Stimulated activated CD4-positive, alpha-beta T cell treated with anti-CD3 and anti-CD28 coated beads, Interleukin-15, amount 100 ng/mL, for 1 hour (primary cell): ENCODE measurements at regions not wholly inside any gene's neighbourhood (a gene's known extent, or its start where the extent isn't known, plus 50 kb on each side); places are given as distances from the start of the nearest gene placed in this dataset.
"Not testable (repeated sequence)": the region's sequence is repeated elsewhere in the genome, so short reads cannot be mapped to it uniquely, and the experiment has no call there.

Experiments used
- DNase-seq, 2 donors: peaks; one replicate each; pipeline ENCODE4 v3.0.0-alpha.2; 2020; ENCODE audit warnings: low read depth in 1 of 2, low spot score in 1 of 2

DNA sequence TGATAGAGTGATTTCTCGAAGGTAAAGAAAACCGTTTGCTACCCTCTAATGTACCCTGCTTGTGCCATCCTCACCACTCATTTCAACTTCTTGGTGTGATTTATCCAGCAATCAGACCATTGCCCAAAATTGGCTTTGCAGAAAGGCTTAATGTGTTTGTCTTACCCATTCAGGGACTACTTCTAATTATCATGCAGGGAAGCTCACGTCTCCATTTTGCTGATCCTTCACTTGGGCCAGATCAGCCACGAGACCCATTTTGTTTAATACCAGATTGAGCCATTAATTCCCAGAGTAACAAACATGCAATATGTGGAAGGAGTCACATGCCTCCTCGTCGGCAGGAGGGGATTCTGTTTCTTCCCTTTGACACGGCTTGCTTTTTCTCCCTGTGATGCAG, 51.1 kb upstream of the CRY1 start:
- no peak for DNase-seq

DNA sequence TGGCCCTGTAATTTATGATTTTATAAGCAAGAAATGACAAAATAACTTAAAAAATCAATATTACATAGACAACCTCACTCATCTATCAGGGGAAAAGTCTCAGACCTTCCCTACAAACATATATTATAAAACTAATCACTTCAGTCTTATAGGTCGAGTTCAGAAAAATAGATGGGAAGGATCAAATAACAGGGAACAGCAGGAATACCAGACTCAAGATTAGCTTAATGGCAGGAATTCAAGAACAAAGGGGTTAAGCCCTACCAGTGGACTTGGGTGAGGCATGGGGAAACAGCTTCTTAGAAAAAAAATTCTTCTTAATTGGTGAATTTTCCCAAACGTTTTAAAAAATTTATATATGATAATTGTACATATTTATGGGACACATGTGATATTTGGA, 51.6 kb upstream of the CRY1 start:
- no peak for DNase-seq

DNA sequence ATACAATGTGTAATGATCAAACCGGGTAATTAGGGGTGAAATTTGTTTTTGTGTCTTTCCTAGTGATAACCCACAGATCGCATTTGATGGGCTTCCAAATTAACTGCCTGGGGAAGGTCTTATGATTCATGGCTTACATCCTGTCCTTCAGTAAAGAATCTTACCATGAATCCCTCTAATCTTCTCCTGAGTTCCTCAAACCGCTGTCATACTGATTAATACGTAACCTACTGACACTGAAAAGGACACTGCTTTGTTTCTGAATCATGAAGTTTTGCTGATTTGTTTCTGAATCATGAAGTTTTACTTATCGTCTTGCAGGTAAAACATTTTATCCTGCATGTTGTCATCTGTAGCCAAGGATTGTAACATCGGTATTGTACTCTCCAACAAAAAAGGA, 52.0 kb upstream of the CRY1 start:
- no peak for DNase-seq

DNA sequence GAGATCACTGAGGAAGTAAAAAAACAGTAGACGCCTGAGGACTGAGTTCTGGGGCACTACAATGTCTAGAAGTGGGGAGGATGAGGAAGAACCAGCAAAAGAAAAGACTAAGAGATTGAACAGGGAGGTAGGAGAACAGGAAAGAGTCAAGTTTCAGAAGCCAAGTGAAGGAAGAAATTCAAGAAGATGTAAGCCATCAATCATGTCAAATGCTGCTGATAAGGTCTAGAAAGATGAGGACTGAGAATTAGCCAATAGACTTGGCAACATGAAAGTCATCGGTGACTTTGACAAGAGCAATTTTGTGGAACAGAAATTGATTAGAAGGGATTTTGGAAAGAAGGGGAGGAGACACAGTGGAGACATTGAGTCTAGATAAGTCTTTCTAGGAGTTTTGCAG, 54.8 kb upstream of the CRY1 start:
- no peak for DNase-seq

DNA sequence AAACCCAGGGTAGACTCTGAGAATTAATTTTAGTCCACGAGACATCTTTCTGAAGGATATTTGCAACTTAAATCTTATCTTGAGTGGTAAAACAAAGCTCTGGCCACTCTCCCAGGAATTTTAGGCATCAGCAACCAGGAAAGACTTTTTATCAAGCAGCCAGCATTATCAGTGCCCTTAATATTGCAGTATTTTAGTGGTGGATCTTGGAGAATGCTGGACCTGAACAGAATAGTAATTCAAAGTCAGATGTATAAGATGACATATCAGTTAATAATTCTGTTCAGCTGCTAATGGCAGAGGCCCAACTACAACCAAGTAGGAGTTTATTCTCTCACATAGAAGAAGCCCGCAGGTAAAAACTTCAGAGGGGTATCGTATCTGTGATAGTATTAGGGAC, 59.0 kb upstream of the CRY1 start:
- no peak for DNase-seq

DNA sequence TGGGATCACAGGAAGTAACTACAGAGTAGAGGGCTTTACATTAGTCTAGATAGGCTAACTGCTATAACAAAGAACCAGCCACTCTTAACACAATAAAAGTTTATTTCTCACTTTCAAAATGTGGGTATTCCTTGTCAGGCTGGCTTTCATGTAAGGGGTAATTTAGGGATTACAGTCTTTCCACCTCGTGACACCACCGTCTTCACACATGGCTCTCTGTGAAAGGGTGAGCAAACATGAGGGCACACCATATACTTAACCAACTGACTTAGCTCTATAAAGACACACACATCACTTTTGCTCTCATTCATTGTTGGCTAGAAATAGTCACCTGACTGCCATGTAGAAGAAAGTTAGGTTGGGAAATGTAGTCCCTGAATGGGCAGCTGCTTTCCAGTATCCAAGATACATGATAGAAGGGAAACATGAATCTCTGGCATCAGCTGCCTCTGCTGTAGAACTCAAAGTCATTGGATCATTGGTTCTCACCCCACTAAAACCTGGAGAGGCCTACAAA, 66.1 kb upstream of the CRY1 start:
- no peak for DNase-seq

DNA sequence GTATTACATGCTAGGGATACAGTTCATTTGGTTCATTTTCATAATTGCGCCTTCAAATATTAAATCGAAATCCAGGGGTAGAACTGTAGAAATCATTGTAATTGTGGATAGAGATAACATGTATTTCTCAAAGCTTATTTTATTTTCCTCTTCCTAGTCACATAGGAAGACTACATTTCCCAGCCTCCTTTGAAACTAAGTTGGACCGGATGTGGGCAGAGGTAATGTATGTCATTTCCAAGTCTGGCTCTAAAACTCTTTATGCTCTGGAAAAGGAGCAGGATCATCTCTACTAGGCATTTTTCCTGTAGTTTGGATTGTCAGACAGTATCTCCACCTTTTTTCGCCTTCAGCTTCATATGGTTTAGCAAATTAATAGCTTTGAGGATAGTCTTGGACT, 70.1 kb upstream of the CRY1 start:
- no peak for DNase-seq

DNA sequence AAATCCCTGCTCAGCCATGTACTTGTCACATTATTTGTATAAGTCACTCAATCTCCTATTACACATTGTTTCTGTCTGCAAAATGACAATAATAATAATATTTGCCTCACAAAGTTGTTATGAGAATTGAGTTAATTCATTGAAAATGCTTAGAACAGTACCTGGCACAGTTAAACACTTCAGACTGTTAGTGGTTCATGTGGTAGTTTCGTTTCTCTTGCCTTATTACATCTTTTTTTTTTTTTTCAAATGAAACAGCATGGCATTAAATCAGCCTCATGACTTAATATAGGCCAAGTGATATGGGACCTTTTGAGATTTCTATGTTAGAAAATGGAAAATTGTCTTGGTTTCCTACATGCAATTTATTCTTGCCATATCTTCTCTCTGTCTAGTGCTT, 71.0 kb upstream of the CRY1 start:
- DNase-seq, result no peak

DNA sequence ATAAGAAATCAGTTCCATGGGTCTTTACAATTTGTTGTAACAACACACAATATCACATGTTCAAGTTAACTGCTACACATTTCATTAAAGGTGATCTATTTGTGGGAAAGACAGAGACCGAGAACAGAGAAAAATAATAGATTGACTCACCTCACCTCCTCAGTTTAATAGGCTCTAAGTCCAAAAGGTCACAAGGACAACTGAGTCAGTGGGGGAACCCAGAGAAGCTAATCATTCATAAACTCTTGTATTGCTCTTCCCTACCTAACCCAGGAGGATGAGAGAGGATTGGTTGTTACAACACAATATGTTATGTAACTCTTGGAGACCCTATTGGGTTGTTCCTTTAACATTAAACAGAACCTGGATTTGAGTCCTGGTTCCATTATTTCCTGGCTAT, 72.2 kb upstream of the CRY1 start:
- no peak for DNase-seq

DNA sequence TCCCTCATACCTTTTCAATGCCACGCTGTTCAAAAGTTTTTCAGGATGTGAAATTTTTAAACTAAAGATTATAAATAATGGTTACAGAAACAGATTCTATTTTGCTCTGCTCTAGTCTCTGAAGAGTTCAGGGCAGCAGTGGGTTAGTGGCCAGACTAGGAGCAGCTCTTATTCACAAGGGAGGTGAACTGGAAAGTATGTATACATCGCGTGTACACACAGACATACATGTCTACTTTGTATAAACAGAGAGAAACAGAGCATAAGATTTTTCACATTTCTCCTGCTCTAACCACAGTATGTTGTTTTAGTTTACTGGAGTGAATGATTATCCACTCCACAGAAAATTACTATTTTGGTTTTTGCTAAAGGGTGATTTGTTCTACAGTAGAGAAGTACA, 74.4 kb upstream of the CRY1 start:
- DNase-seq, result no peak

DNA sequence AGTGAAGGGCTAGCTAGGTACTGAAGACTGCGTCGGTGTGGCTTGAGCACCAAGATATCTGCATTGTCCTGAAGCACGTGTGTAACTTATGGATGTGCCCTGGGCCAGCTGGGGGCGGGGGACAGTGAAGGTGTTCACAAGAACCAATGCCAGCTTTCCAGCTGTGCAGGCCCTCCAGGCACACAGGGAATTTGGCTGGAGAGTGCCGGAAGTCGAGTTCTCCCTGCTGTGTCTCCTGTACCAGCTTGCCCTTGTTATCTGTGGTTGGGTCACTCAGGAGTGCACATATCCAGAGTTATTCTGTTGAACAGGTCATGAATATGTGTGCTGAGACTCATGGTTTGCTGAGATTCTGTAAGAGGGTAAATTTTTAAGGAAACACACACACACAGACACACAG, 75.9 kb upstream of the CRY1 start:
- no peak for DNase-seq

DNA sequence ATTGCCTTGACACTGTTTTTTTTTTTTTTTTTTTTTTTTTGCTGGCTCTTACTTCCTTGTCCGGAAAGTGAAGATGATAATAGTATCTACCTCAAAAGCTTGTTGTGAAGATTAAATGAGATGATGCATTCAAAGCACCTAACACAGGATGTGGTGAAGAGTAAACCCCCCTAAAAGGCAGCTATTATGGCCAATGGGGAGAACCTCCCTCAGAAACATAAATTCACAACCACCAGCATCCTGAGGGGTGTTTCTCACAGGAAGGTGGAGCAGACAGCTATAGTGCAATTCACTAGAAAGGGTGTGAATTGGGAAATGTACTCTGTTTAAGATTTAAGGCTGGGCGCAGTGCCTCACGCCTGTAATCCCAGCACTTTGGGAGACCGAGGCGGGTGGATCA, 85.4 kb upstream of the CRY1 start:
- no peak for DNase-seq

DNA sequence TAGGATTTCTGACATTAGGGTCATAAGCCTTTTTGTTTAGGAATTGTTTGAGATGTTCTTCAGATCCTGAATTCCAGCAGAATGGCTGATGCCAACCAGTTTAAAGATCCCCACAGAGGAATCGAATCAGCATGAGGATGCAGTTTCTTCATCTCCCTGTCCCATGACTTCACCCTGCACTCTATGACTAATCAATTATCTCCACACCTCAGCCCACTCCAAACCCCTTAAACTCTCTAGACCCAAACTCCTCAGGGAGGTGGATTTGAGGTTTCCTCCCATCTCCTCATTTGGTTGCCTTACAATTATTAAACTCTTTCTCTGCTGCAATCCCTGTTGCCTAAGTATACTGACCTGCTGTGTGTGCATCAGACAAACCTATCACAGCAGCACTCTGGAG, 86.5 kb upstream of the CRY1 start:
- no peak for DNase-seq

DNA sequence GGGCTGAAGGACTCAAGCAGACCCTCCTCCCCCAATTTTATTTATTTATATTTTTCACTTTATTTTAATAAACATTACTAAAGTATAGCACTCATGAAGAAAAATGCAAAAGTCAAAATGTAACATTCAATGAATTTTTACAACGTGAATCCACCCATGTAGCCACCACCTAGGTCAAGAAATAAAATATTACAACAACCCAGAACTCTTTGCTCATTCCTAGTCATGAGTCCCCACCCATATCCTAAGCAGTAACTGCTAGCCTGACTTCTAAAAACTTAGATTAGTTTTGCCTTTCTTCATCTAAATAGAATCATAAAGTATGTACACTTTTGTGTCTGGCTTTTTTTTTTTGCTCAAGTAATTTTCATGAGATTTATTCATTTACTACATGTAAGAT, 86.9 kb upstream of the CRY1 start:
- DNase-seq, result no peak

DNA sequence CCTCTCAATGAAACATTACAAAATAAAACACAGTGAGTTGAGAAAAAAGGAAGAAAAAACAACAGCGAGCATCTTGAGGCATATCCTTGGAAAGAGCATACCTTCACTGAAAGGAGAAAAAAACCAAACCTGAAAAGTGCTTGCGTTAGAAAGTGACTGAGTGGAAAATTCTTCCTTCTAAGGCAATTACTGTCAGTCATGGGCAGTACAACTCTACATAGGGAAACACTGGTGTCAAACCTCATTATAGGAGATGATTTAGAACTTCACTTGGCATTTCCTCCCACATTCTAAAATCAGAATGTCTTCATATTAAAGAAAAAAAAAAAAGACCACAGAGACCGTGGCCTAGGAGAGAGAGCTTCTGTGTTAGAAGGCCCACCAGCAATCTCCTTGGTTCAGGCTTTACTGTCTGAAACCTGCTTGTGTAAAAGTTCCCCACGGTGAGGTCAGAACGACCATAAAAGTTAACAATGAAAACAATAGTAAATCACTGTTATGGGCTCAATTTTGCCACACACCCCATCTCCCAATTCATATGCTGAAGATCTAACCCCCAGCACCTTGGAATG, 91.1 kb upstream of the CRY1 start:
- DNase-seq, result no peak

DNA sequence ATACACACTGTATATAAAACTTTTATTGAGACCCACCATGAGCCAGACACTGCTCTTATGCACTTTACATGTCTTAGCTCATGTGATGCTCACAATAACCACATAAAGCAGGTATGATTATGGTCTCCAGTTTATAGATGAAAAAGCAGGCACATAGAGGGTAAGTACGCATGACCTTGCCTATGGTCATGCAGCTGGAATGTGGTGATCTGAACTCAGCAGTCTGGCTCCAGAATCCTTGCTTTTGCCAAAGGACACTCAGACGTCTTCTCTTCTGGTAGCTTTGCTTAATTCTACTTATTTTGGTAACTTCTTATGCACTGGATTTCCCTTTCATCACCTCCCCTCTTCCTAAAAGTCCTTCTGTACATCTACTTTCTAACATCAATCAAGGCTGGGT, 103.3 kb upstream of the CRY1 start:
- DNase-seq, result no peak

DNA sequence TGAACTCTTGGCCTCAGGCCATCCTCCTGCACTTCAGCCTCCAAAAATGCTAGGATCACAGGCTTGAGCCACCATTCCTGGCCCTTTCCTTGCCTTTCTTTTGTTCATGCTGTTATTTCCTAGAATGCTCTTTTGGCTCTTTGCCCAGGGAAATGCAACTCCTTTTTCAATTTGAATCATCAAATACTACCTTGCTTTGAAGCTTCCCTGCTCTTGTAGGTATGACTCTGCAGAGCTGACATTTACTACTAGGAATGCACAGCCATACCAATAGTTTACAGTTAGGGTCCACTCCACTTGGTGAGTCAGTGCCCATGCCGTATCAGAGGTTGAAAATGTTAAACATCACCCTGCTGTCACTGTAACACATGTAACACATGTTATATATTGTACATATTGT, 107.0 kb upstream of the CRY1 start:
- no peak for DNase-seq

DNA sequence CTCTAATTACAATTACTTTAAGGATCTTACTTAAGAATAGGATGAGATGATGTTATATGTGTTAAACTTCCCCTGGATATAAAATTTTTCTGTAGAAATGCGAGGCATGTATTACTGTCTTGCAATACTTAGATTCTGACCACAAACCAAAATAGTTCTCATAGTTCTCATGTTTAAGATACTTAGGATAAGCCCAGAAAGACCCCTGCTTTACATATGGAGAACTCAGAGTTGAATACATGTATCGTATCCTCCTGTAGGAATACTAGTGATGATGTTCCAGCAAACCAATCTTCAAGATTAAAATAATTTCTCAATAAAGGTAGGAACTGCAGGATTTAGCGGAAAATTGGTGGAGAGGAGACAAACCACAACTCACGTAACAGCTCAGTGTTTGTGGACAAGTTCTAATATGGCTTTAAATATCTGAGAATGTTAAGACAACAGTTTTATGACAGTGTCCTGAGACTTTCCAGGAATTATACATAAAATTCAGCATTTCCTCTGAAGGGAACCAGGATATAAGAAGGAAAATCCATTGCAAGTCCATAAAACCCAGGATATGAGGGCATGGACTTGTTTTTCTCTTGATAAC, 114.7 kb upstream of the CRY1 start:
- DNase-seq, result no peak

DNA sequence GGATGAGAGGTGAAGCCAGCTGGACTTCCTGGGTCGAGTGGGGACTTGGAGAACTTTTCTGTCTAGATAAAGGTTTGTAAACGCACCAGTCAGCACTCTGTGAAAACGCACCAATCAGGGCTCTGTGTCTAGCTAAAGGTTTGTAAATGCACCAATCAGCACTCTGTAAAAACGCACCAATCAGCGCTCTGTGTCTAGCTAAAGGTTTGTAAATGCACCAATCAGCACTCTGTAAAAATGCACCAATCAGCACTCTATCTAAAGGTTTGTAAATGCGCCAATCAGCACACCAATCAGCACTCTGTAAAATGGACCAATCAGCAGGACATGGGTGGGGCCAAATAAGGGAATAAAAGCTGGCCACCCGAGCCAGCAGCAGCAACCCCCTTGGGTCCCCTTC, 116.4 kb upstream of the CRY1 start:
- not testable (repeated sequence) for DNase-seq

DNA sequence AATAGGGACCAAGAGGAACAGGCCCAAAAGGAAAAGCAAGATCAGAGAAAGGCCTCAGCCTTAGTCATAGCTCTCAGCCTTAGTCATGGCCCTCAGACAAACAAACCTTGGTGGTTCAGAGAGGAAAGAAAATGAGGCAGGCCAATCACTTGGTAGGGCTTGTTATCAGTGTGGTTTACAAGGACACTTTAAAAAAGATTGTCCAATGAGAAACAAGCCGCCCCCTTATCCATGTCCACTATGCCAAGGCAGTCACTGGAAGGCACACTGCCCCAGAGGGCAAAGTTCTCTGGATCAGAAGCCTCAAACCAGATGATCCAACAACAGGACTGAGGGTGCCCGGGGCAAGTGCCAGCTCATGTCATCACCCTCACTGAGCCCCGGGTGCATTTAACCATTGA, 121.0 kb upstream of the CRY1 start:
- DNase-seq, result not testable (repeated sequence)

DNA sequence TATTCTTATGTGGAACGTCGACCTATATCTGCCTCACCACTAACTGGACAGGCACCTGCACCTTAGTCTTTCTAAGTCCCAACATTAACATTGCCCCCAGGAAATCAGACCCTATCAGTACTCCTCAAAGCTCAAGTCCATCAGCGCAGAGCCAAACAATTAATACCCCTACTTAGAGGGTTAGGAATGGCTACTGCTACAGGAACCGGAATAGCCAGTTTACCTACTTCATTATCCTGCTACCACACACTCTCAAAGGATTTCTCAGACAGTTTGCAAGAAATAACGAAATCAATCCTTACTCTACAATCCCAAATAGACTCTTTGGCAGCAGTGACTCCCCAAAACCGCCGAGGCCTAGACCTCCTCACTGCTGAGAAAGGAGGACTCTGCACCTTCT, 123.1 kb upstream of the CRY1 start:
- DNase-seq, result not testable (repeated sequence)

DNA sequence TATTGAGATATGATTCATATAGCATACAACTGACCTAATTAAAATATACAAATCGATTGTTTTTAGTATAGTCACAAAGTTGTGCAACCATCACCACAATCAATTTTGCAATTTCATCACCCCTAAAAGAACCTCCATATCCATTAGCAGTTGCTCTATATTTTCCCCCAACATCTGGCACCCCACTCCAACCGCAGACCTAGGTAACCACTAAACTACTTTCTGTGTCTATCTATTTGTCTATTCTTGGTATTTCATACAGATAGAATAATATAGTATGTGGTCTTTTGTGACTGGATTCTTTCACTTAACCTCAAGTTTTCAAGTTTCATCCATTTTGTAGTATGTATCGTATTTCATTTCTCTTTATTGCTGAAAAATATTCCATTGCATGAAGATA, 126.0 kb upstream of the CRY1 start:
- DNase-seq, result no peak

DNA sequence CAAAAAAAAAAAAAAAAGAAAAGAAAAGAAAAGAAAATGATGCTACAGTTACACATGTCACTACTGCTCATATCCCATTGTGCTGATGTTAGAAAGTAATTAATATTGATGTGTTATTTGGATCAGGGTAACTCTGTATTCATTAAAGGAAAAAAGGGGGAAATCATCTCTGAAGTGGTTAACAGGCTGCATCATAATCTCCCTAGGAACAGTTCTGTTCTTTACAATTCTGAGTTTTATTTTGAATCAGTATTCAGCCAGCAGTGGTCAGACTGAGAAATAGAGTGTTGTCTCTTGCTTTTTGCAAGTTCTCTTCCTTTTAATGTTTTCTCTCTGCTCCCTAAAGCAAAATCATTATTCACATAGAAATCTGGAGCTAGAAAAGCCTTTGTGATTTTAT, 128.6 kb upstream of the CRY1 start:
- no peak for DNase-seq
